PC-3 (cell line): ENCODE measurements at regions not wholly inside any gene's neighbourhood (a gene's known extent, or its start where the extent isn't known, plus 50 kb on each side); places are given as distances from the start of the nearest gene placed in this dataset.

Experiments
- EZH2 ChIP-seq: fragments of 300-600 bp; sonication (generic); IDR thresholded peaks from one replicate; pipeline ENCODE4 v1.6.1; 2017; ENCODE audit warnings: antibody characterized with exemption, mild to moderate bottlenecking, low read length; ENCODE audit not compliant: unreplicated experiment
- EZH2phosphoT487 ChIP-seq: fragments of 300-600 bp; sonication (generic); IDR thresholded peaks from 2 replicates; pipeline ENCODE4 v1.6.1; 2018; ENCODE audit warnings: mild to moderate bottlenecking, antibody characterized with exemption, low read length, borderline replicate concordance

DNA sequence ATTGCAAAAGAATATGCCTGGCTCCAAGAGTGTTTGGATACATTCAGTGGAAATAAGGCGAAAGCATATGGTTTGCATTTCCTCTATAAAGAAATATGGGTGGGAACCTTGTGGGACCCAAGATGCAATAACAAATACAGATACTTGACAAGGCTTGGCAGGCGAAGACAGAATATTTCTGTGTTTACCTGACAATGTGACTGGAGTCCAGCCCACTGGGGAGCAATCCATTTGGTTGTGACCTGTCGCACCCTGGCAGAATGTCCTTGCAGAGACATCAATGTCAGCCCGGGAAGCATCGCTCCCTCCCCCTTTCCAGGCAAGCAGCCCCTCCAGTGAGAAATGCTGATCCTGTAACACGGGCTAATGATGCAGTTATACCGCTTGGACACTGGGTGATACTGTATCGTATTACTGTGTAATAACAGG lies 296.6 kb downstream of the MAF start:
- no peak for TF ChIP-seq EZH2phosphoT487
- TF ChIP-seq EZH2, result no peak
